IMR-90 (cell line): ENCODE measurements at regions not wholly inside any gene's neighbourhood (a gene's known extent, or its start where the extent isn't known, plus 50 kb on each side); places are given as distances from the start of the nearest gene placed in this dataset.

ENCODE experiments used
- ATAC-seq: fragments of 200-7000 bp; cut with Tn5 transposase; 2 replicates; pipeline ENCODE4 v1.9.1; 2020; ENCODE audit warnings: low read depth, mild to moderate bottlenecking, moderate library complexity
- BruUV-seq: library from RNA; stranded (reverse); fragments of 400-500 nt; replicated peaks from 2 replicates; lab custom pipeline; 2021; lab: Mats Ljungman, UMichigan
- CTCF ChIA-PET: fragments of 300-600 bp; formaldehyde crosslinking; extraction: SDS; loops from one replicate; lab custom pipeline; 2021; ENCODE audit warnings: antibody characterized with exemption; lab: Yijun Ruan, JAX
- POLR2A ChIA-PET: fragments of 300-600 bp; sonication (Branson Sonifier 250); formaldehyde crosslinking; loops from one replicate; lab custom pipeline; 2022; ENCODE audit warnings: antibody characterized with exemption; ENCODE audit not compliant: unreplicated experiment; lab: Charles Lee
- DNase-seq: peaks from one replicate; pipeline ENCODE4 v3.0.0; 2013
- H2AFZ ChIP-seq: replicated peaks from 2 replicates; pipeline ENCODE3; 2013; ENCODE audit warnings: low read length, mild to moderate bottlenecking; ENCODE audit not compliant: poor library complexity
- H2AK5ac ChIP-seq: 2 replicates; pipeline ENCODE4 v1.6.1; 2013; ENCODE audit warnings: low read depth, low read length, inconsistent platforms
- H2AK9ac ChIP-seq: replicated peaks from 2 replicates; pipeline ENCODE3; 2013; ENCODE audit warnings: mild to moderate bottlenecking, low read depth, low read length, moderate library complexity; ENCODE audit not compliant: poor library complexity
- H2BK120ac ChIP-seq: 2 replicates; pipeline ENCODE4 v1.6.1; 2013; ENCODE audit warnings: low read depth, low read length, inconsistent platforms
- H2BK15ac ChIP-seq: 3 replicates; pipeline ENCODE4 v1.6.1; 2013; ENCODE audit warnings: low read depth, low read length, inconsistent platforms
- H2BK20ac ChIP-seq: 2 replicates; pipeline ENCODE4 v1.6.1; 2013; ENCODE audit warnings: low read depth, mild to moderate bottlenecking, inconsistent platforms, low read length, moderate library complexity
- H2BK5ac ChIP-seq: 2 replicates; pipeline ENCODE4 v1.6.1; 2013; ENCODE audit warnings: mild to moderate bottlenecking, low read depth, low read length, inconsistent platforms; ENCODE audit not compliant: poor library complexity, severe bottlenecking
- H3K14ac ChIP-seq: replicated peaks from 2 replicates; pipeline ENCODE4 v1.6.1; 2013; ENCODE audit warnings: low read depth, low read length, inconsistent platforms
- H3K18ac ChIP-seq: 2 replicates; pipeline ENCODE4 v1.6.1; 2013; ENCODE audit warnings: low read depth, low read length, control low read depth
- H3K23ac ChIP-seq: 2 replicates; pipeline ENCODE4 v1.6.1; 2013; ENCODE audit warnings: low read depth, low read length, inconsistent platforms
- H3K27ac ChIP-seq: 2 replicates; pipeline ENCODE4 v1.5.1; 2013; ENCODE audit warnings: mild to moderate bottlenecking, control low read depth, low read length; ENCODE audit not compliant: insufficient read depth
- H3K27me3 ChIP-seq: 2 replicates; pipeline ENCODE4 v1.6.1; 2013; ENCODE audit warnings: low read length; ENCODE audit not compliant: control insufficient read depth, insufficient read depth
- H3K36me3 ChIP-seq: 2 replicates; pipeline ENCODE4 v1.6.1; 2013; ENCODE audit warnings: low read length, mixed read lengths; ENCODE audit not compliant: control insufficient read depth, insufficient read depth
- H3K4ac ChIP-seq: 2 replicates; pipeline ENCODE4 v1.6.1; 2013; ENCODE audit warnings: low read depth, low read length, inconsistent platforms
- H3K4me1 ChIP-seq: 2 replicates; pipeline ENCODE4 v1.6.1; 2013; ENCODE audit warnings: low read length, mixed read lengths; ENCODE audit not compliant: control insufficient read depth, insufficient read depth
- H3K4me2 ChIP-seq: 2 replicates; pipeline ENCODE4 v1.6.1; 2013; ENCODE audit warnings: low read depth, mild to moderate bottlenecking, control low read depth, low read length, moderate library complexity
- H3K4me3 ChIP-seq: 2 replicates; pipeline ENCODE4 v1.5.1; 2013; ENCODE audit warnings: low read depth, mild to moderate bottlenecking, control low read depth, low read length, moderate library complexity; ENCODE audit not compliant: insufficient read depth
- H3K56ac ChIP-seq: 2 replicates; pipeline ENCODE4 v1.6.1; 2013; ENCODE audit warnings: low read length, inconsistent platforms; ENCODE audit not compliant: insufficient read depth; ENCODE audit errors: extremely low read depth
- H3K79me1 ChIP-seq, 2 experiments: 2 replicates each; pipeline ENCODE4 v1.6.1; 2013; ENCODE audit warnings: low read length in 2 of 2, inconsistent platforms in 1 of 2, low read depth in 1 of 2
- H3K9ac ChIP-seq: 2 replicates; pipeline ENCODE4 v1.6.1; 2013; ENCODE audit warnings: low read depth, low read length, control low read depth
- H3K9me1 ChIP-seq: 2 replicates; pipeline ENCODE4 v1.6.1; 2013; ENCODE audit warnings: low read length, inconsistent platforms; ENCODE audit not compliant: insufficient read depth
- H3K9me3 ChIP-seq: 2 replicates; pipeline ENCODE4 v1.6.1; 2013; ENCODE audit warnings: low read length; ENCODE audit not compliant: control insufficient read depth, insufficient read depth
- H4K20me1 ChIP-seq: 2 replicates; pipeline ENCODE4 v1.6.1; 2013; ENCODE audit warnings: low read length, inconsistent platforms; ENCODE audit not compliant: insufficient read depth
- H4K5ac ChIP-seq: 2 replicates; pipeline ENCODE4 v1.6.1; 2013; ENCODE audit warnings: mild to moderate bottlenecking, low read depth, low read length, control low read depth
- H4K8ac ChIP-seq, 2 experiments: 2 replicates each; pipeline ENCODE4 v1.6.1; 2013; ENCODE audit warnings: low read depth in 2 of 2, low read length in 2 of 2, control low read depth in 1 of 2, inconsistent platforms in 1 of 2
- H4K91ac ChIP-seq: 2 replicates; pipeline ENCODE4 v1.6.1; 2013; ENCODE audit warnings: low read depth, low read length, inconsistent platforms; ENCODE audit not compliant: insufficient read depth
- BHLHE40 ChIP-seq: fragments of 150-350 bp; IDR thresholded peaks from 2 replicates; pipeline ENCODE4 v1.6.1; 2016; ENCODE audit warnings: mild to moderate bottlenecking, low read depth, low read length
- CEBPB ChIP-seq: IDR thresholded peaks from 2 replicates; pipeline ENCODE4 v1.6.1; 2012; ENCODE audit warnings: low read depth, low read length, improper control_type of control experiment
- FOS ChIP-seq: fragments of 150-350 bp; IDR thresholded peaks from 2 replicates; pipeline ENCODE4 v1.6.1; 2016; ENCODE audit warnings: low read depth, low read length
- MAFK ChIP-seq: IDR thresholded peaks from 2 replicates; pipeline ENCODE4 v1.6.1; 2012; ENCODE audit warnings: low read depth, low read length, improper control_type of control experiment
- MAZ ChIP-seq: IDR thresholded peaks from 2 replicates; pipeline ENCODE4 v1.6.1; 2012; ENCODE audit warnings: low read depth, mild to moderate bottlenecking, low read length, improper control_type of control experiment, moderate library complexity, borderline replicate concordance
- NFE2L2 ChIP-seq: fragments of 150-350 bp; IDR thresholded peaks from 2 replicates; pipeline ENCODE4 v1.6.1; 2016; ENCODE audit warnings: low read depth, mild to moderate bottlenecking, low read length
- POLR2A ChIP-seq: IDR thresholded peaks from 2 replicates; pipeline ENCODE4 v1.6.1; 2012; ENCODE audit warnings: mild to moderate bottlenecking, low read depth, low read length
- RAD21 ChIP-seq: IDR thresholded peaks from 2 replicates; pipeline ENCODE4 v1.6.1; 2012; ENCODE audit warnings: low read length, improper control_type of control experiment
- RFX5 ChIP-seq: IDR thresholded peaks from 2 replicates; pipeline ENCODE4 v1.8.0; 2012; ENCODE audit warnings: low read depth, mild to moderate bottlenecking, low read length, moderate library complexity
- SMC3 ChIP-seq: fragments of 150-350 bp; IDR thresholded peaks from 2 replicates; pipeline ENCODE4 v1.6.1; 2016; ENCODE audit warnings: low read depth, mild to moderate bottlenecking, antibody characterized with exemption, low read length, moderate library complexity
- WGBS, 2 experiments: methylation state at CpG; one replicate each; pipeline versions ENCODE4 v1.1.5 to v1.1.7; 2013; ENCODE audit warnings: missing lambda C conversion rate in 2 of 2; ENCODE audit not compliant: insufficient read length in 1 of 2; ENCODE audit errors: extremely low coverage in 2 of 2; 5-methylcytosine and 5-hydroxymethylcytosine counted together
- dilution Hi-C: fragments of 300-500 bp; cut with HindIII; formaldehyde crosslinking; loops from one replicate; pipeline ENCODE4 v1.14.3; 2018; ENCODE audit warnings: low sequenced_read_pairs; ENCODE audit not compliant: unreplicated experiment
- in situ Hi-C: fragments of 300-500 bp; cut with MboI; formaldehyde crosslinking; loops from 3 replicates; pipeline ENCODE4 v1.14.3; 2019; ENCODE audit warnings: low sequenced_read_pairs, inconsistent platforms, mixed read lengths
- intact Hi-C: fragments of 100-400 bp; cut with micrococcal nuclease; formaldehyde crosslinking; loops from 2 replicates; pipeline ENCODE4 v1.10.0; 2022
- TF ChIP-seq, protein P1 (sequence below): conservative IDR thresholded peaks from 2 replicates; pipeline ENCODE4 v1.5.1; 2012; ENCODE audit warnings: mild to moderate bottlenecking, low read depth, low read length, improper control_type of control experiment
- TF ChIP-seq, protein P2 (sequence below): fragments of 150-350 bp; IDR thresholded peaks from 2 replicates; pipeline ENCODE4 v1.6.1; 2016; ENCODE audit warnings: low read depth, mild to moderate bottlenecking, low read length, moderate library complexity, borderline replicate concordance
- TF ChIP-seq, protein P3 (sequence below): fragments of 150-350 bp; IDR thresholded peaks from 2 replicates; pipeline ENCODE4 v1.6.1; 2017; ENCODE audit warnings: mild to moderate bottlenecking, antibody characterized with exemption, low read length, low read depth

DNA sequence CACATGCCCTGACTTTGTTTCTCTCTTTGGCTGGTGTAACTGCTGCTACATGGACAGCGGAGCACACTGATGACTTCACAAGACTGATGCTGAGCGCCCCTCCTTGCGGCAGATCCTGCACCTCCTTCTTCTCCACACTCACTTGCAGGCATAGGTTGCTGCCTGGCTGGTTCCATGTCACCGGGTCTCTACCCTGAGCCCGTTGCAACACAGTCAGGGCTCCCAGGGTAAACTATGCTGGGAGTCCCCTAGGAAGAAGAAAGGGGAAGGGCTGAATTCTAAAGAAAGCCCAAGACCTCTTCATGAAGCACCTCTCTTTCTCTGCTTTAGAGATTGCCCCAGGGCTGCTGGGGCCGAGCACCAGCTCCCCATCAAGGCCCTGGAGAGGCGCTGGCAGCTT is 83.3 kb upstream of the DUSP22 start:
- peaks cover 42% of the 10 kb centered on the region; the same call in 1 of the 2 replicates for H3K27me3 ChIP-seq

More for the DNA sequence above, 83.3 kb upstream of the DUSP22 start:
- ChIA-PET POLR2A (no interaction called here), CTCF (no interaction called here)
- intact Hi-C loops: no loop called here
- no peak overlapping the region for H2AK9ac ChIP-seq
- no peak overlapping the region for H3K27ac ChIP-seq
- H2BK5ac ChIP-seq: no peak overlapping the region
- H3K36me3 ChIP-seq: no peaks in the 10 kb centered on the region
- no peak overlapping the region for H2BK20ac ChIP-seq
- H2AFZ ChIP-seq: no peak overlapping the region
- TF ChIP-seq CEBPB (no peak), POLR2A (no peak), MAZ (no peak), SMC3 (no peak), BHLHE40 (no peak), RFX5 (no peak), NFE2L2 (no peak), FOS (no peak), RAD21 (no peak), MAFK (no peak)
- TF ChIP-seq, protein P1, sequence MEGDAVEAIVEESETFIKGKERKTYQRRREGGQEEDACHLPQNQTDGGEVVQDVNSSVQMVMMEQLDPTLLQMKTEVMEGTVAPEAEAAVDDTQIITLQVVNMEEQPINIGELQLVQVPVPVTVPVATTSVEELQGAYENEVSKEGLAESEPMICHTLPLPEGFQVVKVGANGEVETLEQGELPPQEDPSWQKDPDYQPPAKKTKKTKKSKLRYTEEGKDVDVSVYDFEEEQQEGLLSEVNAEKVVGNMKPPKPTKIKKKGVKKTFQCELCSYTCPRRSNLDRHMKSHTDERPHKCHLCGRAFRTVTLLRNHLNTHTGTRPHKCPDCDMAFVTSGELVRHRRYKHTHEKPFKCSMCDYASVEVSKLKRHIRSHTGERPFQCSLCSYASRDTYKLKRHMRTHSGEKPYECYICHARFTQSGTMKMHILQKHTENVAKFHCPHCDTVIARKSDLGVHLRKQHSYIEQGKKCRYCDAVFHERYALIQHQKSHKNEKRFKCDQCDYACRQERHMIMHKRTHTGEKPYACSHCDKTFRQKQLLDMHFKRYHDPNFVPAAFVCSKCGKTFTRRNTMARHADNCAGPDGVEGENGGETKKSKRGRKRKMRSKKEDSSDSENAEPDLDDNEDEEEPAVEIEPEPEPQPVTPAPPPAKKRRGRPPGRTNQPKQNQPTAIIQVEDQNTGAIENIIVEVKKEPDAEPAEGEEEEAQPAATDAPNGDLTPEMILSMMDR: no peak
- TF ChIP-seq, protein P2, sequence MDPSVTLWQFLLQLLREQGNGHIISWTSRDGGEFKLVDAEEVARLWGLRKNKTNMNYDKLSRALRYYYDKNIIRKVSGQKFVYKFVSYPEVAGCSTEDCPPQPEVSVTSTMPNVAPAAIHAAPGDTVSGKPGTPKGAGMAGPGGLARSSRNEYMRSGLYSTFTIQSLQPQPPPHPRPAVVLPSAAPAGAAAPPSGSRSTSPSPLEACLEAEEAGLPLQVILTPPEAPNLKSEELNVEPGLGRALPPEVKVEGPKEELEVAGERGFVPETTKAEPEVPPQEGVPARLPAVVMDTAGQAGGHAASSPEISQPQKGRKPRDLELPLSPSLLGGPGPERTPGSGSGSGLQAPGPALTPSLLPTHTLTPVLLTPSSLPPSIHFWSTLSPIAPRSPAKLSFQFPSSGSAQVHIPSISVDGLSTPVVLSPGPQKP: no peak
- TF ChIP-seq, protein P3, sequence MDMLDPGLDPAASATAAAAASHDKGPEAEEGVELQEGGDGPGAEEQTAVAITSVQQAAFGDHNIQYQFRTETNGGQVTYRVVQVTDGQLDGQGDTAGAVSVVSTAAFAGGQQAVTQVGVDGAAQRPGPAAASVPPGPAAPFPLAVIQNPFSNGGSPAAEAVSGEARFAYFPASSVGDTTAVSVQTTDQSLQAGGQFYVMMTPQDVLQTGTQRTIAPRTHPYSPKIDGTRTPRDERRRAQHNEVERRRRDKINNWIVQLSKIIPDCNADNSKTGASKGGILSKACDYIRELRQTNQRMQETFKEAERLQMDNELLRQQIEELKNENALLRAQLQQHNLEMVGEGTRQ: no peak
- H2AK5ac ChIP-seq: no peak overlapping the region
- H3K56ac ChIP-seq: no peak overlapping the region
- no peak overlapping the region for H3K18ac ChIP-seq
- dilution Hi-C loops: no loop called here
- H3K79me1 ChIP-seq: no peaks in the 10 kb centered on the region
- H3K4ac ChIP-seq: no peak overlapping the region
- ATAC-seq (no peak), DNase-seq (no peak)
- no peaks in the 10 kb centered on the region for H3K9me1 ChIP-seq
- no peaks in the 10 kb centered on the region for H3K4me1 ChIP-seq
- no TSS peak for BruUV-seq
- H2BK120ac ChIP-seq: no peak overlapping the region
- no peak overlapping the region for H3K9ac ChIP-seq
- H4K91ac ChIP-seq: no peak overlapping the region
- H3K23ac ChIP-seq: no peak overlapping the region
- H4K20me1 ChIP-seq: no peaks in the 10 kb centered on the region
- H3K4me2 ChIP-seq: no peak overlapping the region
- H2BK15ac ChIP-seq: no peak overlapping the region
- no peak overlapping the region for H4K8ac ChIP-seq
- in situ Hi-C loops: no loop called here
- no peak overlapping the region for H3K4me3 ChIP-seq
- WGBS, 2 experiments: 100% methylated on average over 1 of the region's 7 CpGs; no CpG with 5 or more reads in 1 of the 2 experiments
- H3K14ac ChIP-seq: no peak overlapping the region
- no peak overlapping the region for H4K5ac ChIP-seq
- H3K9me3 ChIP-seq: peaks cover 2% of the 10 kb centered on the region; the same call in 1 of the 2 replicates
